ENCODE measurements at regions not wholly inside any gene's neighbourhood (a gene's known extent, or its start where the extent isn't known, plus 50 kb on each side); places are given as distances from the start of the nearest gene placed in this dataset.

GRCh38 chr4:43564107-43564506 is 671.6 kb downstream of the GRXCR1 start:
- no peak overlapping the region for H3K4me3 ChIP-seq (ENCODE audit: low read depth, low read length, poor library complexity, severe bottlenecking)
- peak; percentile 75 for DNase-seq (ENCODE audit: low spot score)
- H3K9me2 ChIP-seq (ENCODE audit: insufficient read depth, low read length) = no peaks in the 10 kb centered on the region
- POLR2A ChIA-PET = interaction anchor here (0.6 to 2.7 kb wide), 9 partner anchors 16 to 1087 kb away, joined by 3 to 18 read pairs (median 4); partner anchors contain the start of gene YIPF7
- H3K9me3 ChIP-seq (ENCODE audit: low read length) = 0 out of 2 replicates have a peak, but pooled peaks cover 4% of the 10 kb centered on the region
- TF ChIP-seq EZH2phosphoT487 (IDR thresholded peaks at IDR 0.05; ENCODE audit: borderline replicate concordance, low read depth, low read length) (no peak), CTCF (conservative IDR thresholded peaks at IDR 0.05; ENCODE audit: low read length) (no peak)
- H3K79me2 ChIP-seq (ENCODE audit: insufficient read depth, low read depth, low read length) = no peaks in the 10 kb centered on the region
- CTCF ChIA-PET (ENCODE audit: unreplicated experiment) = no interaction called here
- peaks cover 4% of the 10 kb centered on the region for H3K36me3 ChIP-seq (ENCODE audit: insufficient read depth, low read length)
- intact Hi-C loops (cut with micrococcal nuclease; ENCODE audit: unreplicated experiment) = loop anchor here (2.0 kb wide), 1 partner anchor 43 kb away; no protein-coding TSS in a partner anchor
- no peaks in the 10 kb centered on the region for H4K20me1 ChIP-seq (ENCODE audit: insufficient read depth, low read length)
- peaks cover 45% of the 10 kb centered on the region for H3K4me1 ChIP-seq (ENCODE audit: insufficient read depth, low read length, poor library complexity, severe bottlenecking)
- peak overlapping the region; percentile 69 for H3K27ac ChIP-seq (ENCODE audit: low read depth, low read length, poor library complexity, severe bottlenecking)
- peak overlapping the region; percentile 64 for H3K4me2 ChIP-seq (ENCODE audit: low read length)
- no TSS peak for BruUV-seq (replicated peaks)
- H2AFZ ChIP-seq (ENCODE audit: low read length) = peak overlapping the region; percentile 59

GRCh38 chr4:43564591-43564990 is 672.1 kb downstream of the GRXCR1 start:
- BruUV-seq (replicated peaks) = no TSS peak
- Histone ChIP-seq H3K79me2 (ENCODE audit: insufficient read depth, low read depth, low read length) (no peaks in the 10 kb centered on the region), H3K9me3 (ENCODE audit: low read length) (0 out of 2 replicates have a peak, but pooled peaks cover 4% of the 10 kb centered on the region), H3K36me3 (ENCODE audit: insufficient read depth, low read length) (peaks cover 4% of the 10 kb centered on the region), H3K27ac (ENCODE audit: low read depth, low read length, poor library complexity, severe bottlenecking) (peak overlapping the region; percentile 69), H2AFZ (ENCODE audit: low read length) (peak overlapping the region; percentile 27; the same call in 1 of the 2 replicates), H3K4me3 (ENCODE audit: low read depth, low read length, poor library complexity, severe bottlenecking) (no peak overlapping the region), H3K4me1 (ENCODE audit: insufficient read depth, low read length, poor library complexity, severe bottlenecking) (peaks cover 45% of the 10 kb centered on the region), H4K20me1 (ENCODE audit: insufficient read depth, low read length) (no peaks in the 10 kb centered on the region), H3K4me2 (ENCODE audit: low read length) (peak overlapping the region; percentile 64), H3K9me2 (ENCODE audit: insufficient read depth, low read length) (no peaks in the 10 kb centered on the region)
- TF ChIP-seq CTCF (conservative IDR thresholded peaks at IDR 0.05; ENCODE audit: low read length) = no peak
- no peak for TF ChIP-seq EZH2phosphoT487 (IDR thresholded peaks at IDR 0.05; ENCODE audit: borderline replicate concordance, low read depth, low read length)
- POLR2A ChIA-PET = interaction anchor here (0.6 to 3.6 kb wide), 11 partner anchors 8 to 1087 kb away, joined by 3 to 18 read pairs (median 5); partner anchors contain the start of gene YIPF7
- CTCF ChIA-PET (ENCODE audit: unreplicated experiment) = no interaction called here
- DNase-seq (ENCODE audit: low spot score) = no peak
- intact Hi-C loops (cut with micrococcal nuclease; ENCODE audit: unreplicated experiment) = loop anchor here (2.0 kb wide), 1 partner anchor 42 kb away; no protein-coding TSS in a partner anchor

GRCh38 chr4:43567644-43568043 is 675.1 kb downstream of the GRXCR1 start:
- H2AFZ ChIP-seq (ENCODE audit: low read length) = 0 out of 2 replicates have a peak overlapping the region, but pooled peaks have one; percentile 43
- H3K27ac ChIP-seq (ENCODE audit: low read depth, low read length, poor library complexity, severe bottlenecking) = no peak overlapping the region
- intact Hi-C loops (cut with micrococcal nuclease; ENCODE audit: unreplicated experiment) = no loop called here
- no peaks in the 10 kb centered on the region for H3K36me3 ChIP-seq (ENCODE audit: insufficient read depth, low read length)
- no peak overlapping the region for H3K4me2 ChIP-seq (ENCODE audit: low read length)
- no peaks in the 10 kb centered on the region for H4K20me1 ChIP-seq (ENCODE audit: insufficient read depth, low read length)
- peak; percentile 11 for DNase-seq (ENCODE audit: low spot score)
- CTCF ChIA-PET (ENCODE audit: unreplicated experiment) = no interaction called here
- POLR2A ChIA-PET = interaction anchor here (0.7 to 3.6 kb wide), 5 partner anchors 9 to 1631 kb away, joined by 3 to 16 read pairs (median 4); no protein-coding TSS in a partner anchor
- no peaks in the 10 kb centered on the region for H3K9me2 ChIP-seq (ENCODE audit: insufficient read depth, low read length)
- no peaks in the 10 kb centered on the region for H3K79me2 ChIP-seq (ENCODE audit: insufficient read depth, low read depth, low read length)
- no peak for TF ChIP-seq EZH2phosphoT487 (IDR thresholded peaks at IDR 0.05; ENCODE audit: borderline replicate concordance, low read depth, low read length)
- no peak for TF ChIP-seq CTCF (conservative IDR thresholded peaks at IDR 0.05; ENCODE audit: low read length)
- H3K4me1 ChIP-seq (ENCODE audit: insufficient read depth, low read length, poor library complexity, severe bottlenecking) = peaks cover 30% of the 10 kb centered on the region
- no TSS peak for BruUV-seq (replicated peaks)
- no peaks in the 10 kb centered on the region for H3K9me3 ChIP-seq (ENCODE audit: low read length)
- no peak overlapping the region for H3K4me3 ChIP-seq (ENCODE audit: low read depth, low read length, poor library complexity, severe bottlenecking)
